Spleen (tissue), 11 donors: ENCODE measurements at regions not wholly inside any gene's neighbourhood (a gene's known extent, or its start where the extent isn't known, plus 50 kb on each side); places are given as distances from the start of the nearest gene placed in this dataset.

Source experiments
- DNase-seq: peaks from one replicate; pipeline ENCODE4 v3.0.0-alpha.2; 2020
- H3K27ac ChIP-seq, 8 donors: fragments of 200-600 bp; sonication (generic) in 7 of 8; 1 replicate in 4 of 8; 2 replicates in 4 of 8; pipeline versions ENCODE4 v1.5.0 to v1.8.0; 2016 to 2021; ENCODE audit warnings: inconsistent platforms in 4 of 8, mild to moderate bottlenecking in 4 of 8, moderate library complexity in 1 of 8
- H3K27me3 ChIP-seq, 7 donors: fragments of 200-600 bp; sonication (generic) in 6 of 7; replicated peaks in 1 of 7; 1 replicate in 4 of 7; 2 replicates in 3 of 7; pipeline versions ENCODE4 v1.5.0 to v1.8.0; 2016 to 2021; ENCODE audit warnings: inconsistent platforms in 3 of 7, mild to moderate bottlenecking in 1 of 7
- H3K36me3 ChIP-seq, 6 donors: fragments of 200-600 bp; sonication (generic) in 5 of 6; 1 replicate in 4 of 6; 2 replicates in 2 of 6; pipeline versions ENCODE4 v1.5.0 to v1.8.0; 2016 to 2021; ENCODE audit warnings: inconsistent platforms in 2 of 6
- H3K4me1 ChIP-seq, 6 donors: fragments of 200-600 bp; sonication (generic) in 5 of 6; 1 replicate in 3 of 6; 2 replicates in 3 of 6; pipeline versions ENCODE4 v1.5.0 to v1.8.0; 2016 to 2021; ENCODE audit warnings: inconsistent platforms in 3 of 6
- H3K4me3 ChIP-seq, 8 donors: fragments of 200-600 bp; sonication (generic) in 7 of 8; 1 replicate in 4 of 8; 2 replicates in 4 of 8; pipeline versions ENCODE4 v1.5.0 to v1.8.0; 2016 to 2021; ENCODE audit warnings: inconsistent platforms in 4 of 8, mild to moderate bottlenecking in 4 of 8, moderate library complexity in 2 of 8
- H3K9me3 ChIP-seq, 8 donors: fragments of 200-600 bp; sonication (generic) in 7 of 8; 1 replicate in 4 of 8; 2 replicates in 4 of 8; pipeline versions ENCODE4 v1.5.0 to v1.8.0; 2016 to 2021; ENCODE audit warnings: inconsistent platforms in 4 of 8
- POLR2A ChIP-seq, 3 donors: fragments of 450-650 bp; IDR thresholded peaks; one replicate each; pipeline ENCODE4 v1.5.1; 2017; ENCODE audit warnings: antibody characterized with exemption in 3 of 3, mild to moderate bottlenecking in 1 of 3
- POLR2AphosphoS5 ChIP-seq, 3 donors: sonication (generic); formaldehyde crosslinking; IDR thresholded peaks; one replicate each; pipeline ENCODE4 v1.5.1; 2017; ENCODE audit warnings: antibody characterized with exemption in 3 of 3
- WGBS, 5 donors: extraction: QIAGEN DNeasy Blood & Tissue Kit in 3 of 5; methylation state at CpG; one replicate each; pipeline versions ENCODE4 v1.1.5 to v1.1.7; 2013 to 2018; 5-methylcytosine and 5-hydroxymethylcytosine counted together
- intact Hi-C: fragments of 100-400 bp; cut with DNase I; formaldehyde crosslinking; loops from one replicate; pipeline ENCODE4 v1.15.0; 2023; ENCODE audit warnings: low total_unique reads
- TF ChIP-seq, protein P1 (sequence below), 11 experiments: fragments of 200-600 bp in 7 of 11; fragments of 450-650 bp in 4 of 11; sonication (generic) in 4 of 11; IDR thresholded peaks in 8 of 11; conservative IDR thresholded peaks in 3 of 11; 1 replicate in 7 of 11; 2 replicates in 4 of 11; pipeline versions ENCODE4 v1.4.0 to v1.8.0; 2016 to 2021; ENCODE audit warnings: antibody characterized with exemption in 11 of 11, inconsistent platforms in 4 of 11, mild to moderate bottlenecking in 1 of 11
- donor health status: healthy with polysubstance abuse.
- donor health status: DM: no; HTN: no; CAD: no; lungs with moderate emphysema.
- donor health status: DM: no; HTN: no; CAD: no.
- donor health status: Bipolar disorder and iron deficiency.
- donor health status: healthy.
- donor health status: DM: no; HTN: no; CAD: no.
- donor health status: DM: yes; HTN: yes; CAD: no.

DNA sequence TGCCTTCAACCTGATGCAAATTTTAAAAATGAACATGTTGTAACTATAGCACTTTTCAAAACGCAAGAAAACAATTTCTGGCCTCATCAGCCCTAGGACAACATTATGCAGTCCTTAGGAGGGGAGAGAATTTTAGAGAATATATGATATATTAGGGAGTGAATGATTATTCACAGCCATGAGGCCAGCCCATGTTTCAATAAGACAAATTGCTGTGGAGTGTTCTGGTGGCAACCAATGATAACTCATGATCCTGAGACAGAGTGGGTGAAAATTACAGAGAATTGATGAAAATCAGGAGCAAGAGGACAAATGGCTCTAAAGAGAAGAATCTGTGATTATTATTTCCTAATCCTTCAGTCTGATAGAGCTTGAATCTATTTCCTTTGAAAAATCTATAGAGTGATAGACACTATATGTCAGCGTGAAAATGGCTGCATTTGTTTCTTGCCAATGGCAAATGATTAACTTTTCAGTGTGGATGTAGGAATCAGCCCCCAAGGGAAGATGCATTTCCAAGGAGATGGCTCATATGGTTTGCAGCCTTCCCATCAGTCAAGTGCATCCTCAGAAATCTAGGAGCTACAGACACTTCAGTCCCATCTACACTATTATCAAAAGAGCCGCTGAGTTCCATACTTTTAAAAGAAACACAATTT is 761.0 kb upstream of the ARRDC4 start:
- no peak for DNase-seq
- no peaks in the 10 kb centered on the region for H3K36me3 ChIP-seq
- no peak overlapping the region for H3K27ac ChIP-seq
- peaks cover 0 to 6% (median under 1%) of the 10 kb centered on the region in 8 donors for H3K9me3 ChIP-seq
- H3K4me3 ChIP-seq: no peak overlapping the region
- H3K27me3 ChIP-seq: no peaks in the 10 kb centered on the region
- 83 to 97% (median 88%) methylated on average over 3 of the region's 3 CpGs for WGBS, 5 donors
- no peak for TF ChIP-seq POLR2A (IDR thresholded peaks at IDR 0.05)
- intact Hi-C loops: no loop called here
- no peaks in the 10 kb centered on the region for H3K4me1 ChIP-seq

GRCh38 chr15:97200161-97200560 is 760.3 kb upstream of the ARRDC4 start:
- TF ChIP-seq, protein P1, sequence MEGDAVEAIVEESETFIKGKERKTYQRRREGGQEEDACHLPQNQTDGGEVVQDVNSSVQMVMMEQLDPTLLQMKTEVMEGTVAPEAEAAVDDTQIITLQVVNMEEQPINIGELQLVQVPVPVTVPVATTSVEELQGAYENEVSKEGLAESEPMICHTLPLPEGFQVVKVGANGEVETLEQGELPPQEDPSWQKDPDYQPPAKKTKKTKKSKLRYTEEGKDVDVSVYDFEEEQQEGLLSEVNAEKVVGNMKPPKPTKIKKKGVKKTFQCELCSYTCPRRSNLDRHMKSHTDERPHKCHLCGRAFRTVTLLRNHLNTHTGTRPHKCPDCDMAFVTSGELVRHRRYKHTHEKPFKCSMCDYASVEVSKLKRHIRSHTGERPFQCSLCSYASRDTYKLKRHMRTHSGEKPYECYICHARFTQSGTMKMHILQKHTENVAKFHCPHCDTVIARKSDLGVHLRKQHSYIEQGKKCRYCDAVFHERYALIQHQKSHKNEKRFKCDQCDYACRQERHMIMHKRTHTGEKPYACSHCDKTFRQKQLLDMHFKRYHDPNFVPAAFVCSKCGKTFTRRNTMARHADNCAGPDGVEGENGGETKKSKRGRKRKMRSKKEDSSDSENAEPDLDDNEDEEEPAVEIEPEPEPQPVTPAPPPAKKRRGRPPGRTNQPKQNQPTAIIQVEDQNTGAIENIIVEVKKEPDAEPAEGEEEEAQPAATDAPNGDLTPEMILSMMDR (IDR thresholded peaks at IDR 0.05 in 8 of 11, conservative IDR thresholded peaks at IDR 0.05 in 3 of 11): no peak
- no peak for TF ChIP-seq POLR2A (IDR thresholded peaks at IDR 0.05)
- no peak for TF ChIP-seq POLR2AphosphoS5 (IDR thresholded peaks at IDR 0.05)
- 77 to 91% (median 82%) methylated on average over 2 of the region's 2 CpGs for WGBS, 5 donors
- Histone ChIP-seq H3K27me3 (no peaks in the 10 kb centered on the region), H3K4me1 (no peaks in the 10 kb centered on the region), H3K36me3 (no peaks in the 10 kb centered on the region), H3K27ac (no peak overlapping the region), H3K4me3 (no peak overlapping the region), H3K9me3 (peaks cover 0 to 10% (median 2%) of the 10 kb centered on the region in 8 donors)
- intact Hi-C loops: no loop called here
- no peak for DNase-seq

- Histone ChIP-seq H3K36me3 (no peaks in the 10 kb centered on the region), H3K4me3 (no peak overlapping the region), H3K27me3 (no peaks in the 10 kb centered on the region), H3K27ac (no peak overlapping the region), H3K9me3 (peaks cover 0 to 2% (median 0%) of the 10 kb centered on the region in 8 donors), H3K4me1 (no peaks in the 10 kb centered on the region)
- intact Hi-C loops: no loop called here
- no peak for DNase-seq
- TF ChIP-seq POLR2AphosphoS5 (IDR thresholded peaks at IDR 0.05): no peak
- TF ChIP-seq POLR2A (IDR thresholded peaks at IDR 0.05): no peak
- TF ChIP-seq, protein P1 (IDR thresholded peaks at IDR 0.05 in 8 of 11, conservative IDR thresholded peaks at IDR 0.05 in 3 of 11): no peak
Observed at GRCh38 chr15:97210277-97210676, 750.2 kb upstream of the ARRDC4 start.

DNA sequence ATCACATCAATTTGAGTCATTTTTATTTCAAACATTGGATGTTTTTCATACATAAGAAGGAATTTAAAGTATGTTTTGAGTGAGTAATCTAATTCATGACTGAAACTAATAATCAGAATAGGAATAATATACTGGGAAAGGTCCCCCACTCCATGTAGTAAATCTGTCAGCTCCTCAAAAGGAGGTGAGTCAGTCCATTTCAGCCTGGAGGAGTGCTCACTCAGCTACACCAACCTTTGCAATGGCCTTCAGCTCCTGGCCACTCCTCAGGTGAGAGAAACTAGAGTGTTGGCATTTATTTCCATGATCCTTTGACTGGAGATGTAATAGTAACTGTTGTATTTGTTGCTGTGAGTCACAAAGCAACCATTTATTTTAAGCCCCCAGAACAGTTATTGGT is 744.9 kb upstream of the ARRDC4 start:
- Histone ChIP-seq H3K36me3 (no peaks in the 10 kb centered on the region), H3K4me1 (no peaks in the 10 kb centered on the region), H3K27ac (no peak overlapping the region), H3K9me3 (no peaks in the 10 kb centered on the region), H3K27me3 (no peaks in the 10 kb centered on the region), H3K4me3 (no peak overlapping the region)
- intact Hi-C loops: no loop called here
- DNase-seq: no peak
- TF ChIP-seq POLR2A (IDR thresholded peaks at IDR 0.05): no peak
- TF ChIP-seq, protein P1 (IDR thresholded peaks at IDR 0.05 in 8 of 11, conservative IDR thresholded peaks at IDR 0.05 in 3 of 11): no peak
- TF ChIP-seq POLR2AphosphoS5 (IDR thresholded peaks at IDR 0.05): no peak
